Left renal cortex interstitium (tissue), 4 donors: ENCODE measurements at regions not wholly inside any gene's neighbourhood (a gene's known extent, or its start where the extent isn't known, plus 50 kb on each side); places are given as distances from the start of the nearest gene placed in this dataset.

ENCODE experiments used
- DNase-seq, 4 donors: peaks; one replicate each; pipeline ENCODE4 v3.0.0-alpha.2; 2013; ENCODE audit warnings: low read depth in 4 of 4, low spot score in 2 of 4, missing footprints in 1 of 4

GRCh38 chr16:55041540-55042234 is 111.0 kb downstream of the IRX5 start:
- DNase-seq: no peak

GRCh38 chr16:55042556-55043432 is 112.1 kb downstream of the IRX5 start:
- no peak for DNase-seq

GRCh38 chr16:55043499-55043898 is 112.8 kb downstream of the IRX5 start:
- DNase-seq: no peak

- no peak for DNase-seq
Measured at GRCh38 chr16:55044201-55044975, 113.7 kb downstream of the IRX5 start.

- no peak for DNase-seq
Measured at GRCh38 chr16:55045329-55045728, 114.7 kb downstream of the IRX5 start.

- no peak for DNase-seq
Measured at GRCh38 chr16:55045756-55046460, 115.2 kb downstream of the IRX5 start.

- DNase-seq: no peak
Measured at GRCh38 chr16:55046513-55046912, 115.8 kb downstream of the IRX5 start.

- no peak for DNase-seq
Measured at GRCh38 chr16:55046916-55047315, 116.3 kb downstream of the IRX5 start.

GRCh38 chr16:55047331-55047730 is 116.7 kb downstream of the IRX5 start:
- DNase-seq: no peak

- DNase-seq: no peak
Measured at GRCh38 chr16:55047903-55048497, 117.3 kb downstream of the IRX5 start.

- DNase-seq: no peak
Measured at GRCh38 chr16:55048745-55049144, 118.1 kb downstream of the IRX5 start.

- DNase-seq: no peak
Measured at GRCh38 chr16:55051571-55052347, 121.1 kb downstream of the IRX5 start.

GRCh38 chr16:55052348-55052734 is 121.7 kb downstream of the IRX5 start:
- DNase-seq: no peak

- no peak for DNase-seq
Measured at GRCh38 chr16:55052741-55053415, 122.2 kb downstream of the IRX5 start.

GRCh38 chr16:55055262-55055661 is 124.6 kb downstream of the IRX5 start:
- no peak for DNase-seq

GRCh38 chr16:55056585-55057401 is 126.1 kb downstream of the IRX5 start:
- peak in 2 of 4 donors; percentile 16 to 34 for DNase-seq

GRCh38 chr16:55057866-55058265 is 127.2 kb downstream of the IRX5 start:
- no peak for DNase-seq

GRCh38 chr16:55058576-55058975 is 127.9 kb downstream of the IRX5 start:
- DNase-seq: no peak
